Nephron (organoid): ENCODE measurements at regions not wholly inside any gene's neighbourhood (a gene's known extent, or its start where the extent isn't known, plus 50 kb on each side); places are given as distances from the start of the nearest gene placed in this dataset.

ENCODE experiments used
- H3K27ac Mint-ChIP-seq, 3 experiments: 2 replicates each; pipeline ENCODE4 v1.8.0; 2020; ENCODE audit warnings: mixed read lengths in 3 of 3, mild to moderate bottlenecking in 2 of 3, moderate library complexity in 1 of 3
- H3K27me3 Mint-ChIP-seq: 2 replicates; pipeline ENCODE4 v1.8.0; 2021; ENCODE audit warnings: low read depth, mild to moderate bottlenecking, moderate library complexity, mixed read lengths
- H3K36me3 Mint-ChIP-seq: 2 replicates; pipeline ENCODE4 v1.8.0; 2020; ENCODE audit warnings: low read depth, mixed read lengths
- H3K4me1 Mint-ChIP-seq: 2 replicates; pipeline ENCODE4 v1.8.0; 2020; ENCODE audit warnings: mixed read lengths
- H3K4me3 Mint-ChIP-seq, 3 experiments: 2 replicates each; pipeline ENCODE4 v1.8.0; 2020; ENCODE audit warnings: mild to moderate bottlenecking in 3 of 3, mixed read lengths in 3 of 3, moderate library complexity in 2 of 3
- H3K9me3 Mint-ChIP-seq: 2 replicates; pipeline ENCODE4 v1.8.0; 2020; ENCODE audit warnings: mixed read lengths
- TF ChIP-seq, protein P1 (sequence below), 3 experiments: fragments of 200-600 bp; sonication (generic); IDR thresholded peaks; one replicate each; pipeline ENCODE4 v1.5.0; 2021; ENCODE audit warnings: antibody characterized with exemption in 3 of 3; ENCODE audit not compliant: unreplicated experiment in 3 of 3

DNA sequence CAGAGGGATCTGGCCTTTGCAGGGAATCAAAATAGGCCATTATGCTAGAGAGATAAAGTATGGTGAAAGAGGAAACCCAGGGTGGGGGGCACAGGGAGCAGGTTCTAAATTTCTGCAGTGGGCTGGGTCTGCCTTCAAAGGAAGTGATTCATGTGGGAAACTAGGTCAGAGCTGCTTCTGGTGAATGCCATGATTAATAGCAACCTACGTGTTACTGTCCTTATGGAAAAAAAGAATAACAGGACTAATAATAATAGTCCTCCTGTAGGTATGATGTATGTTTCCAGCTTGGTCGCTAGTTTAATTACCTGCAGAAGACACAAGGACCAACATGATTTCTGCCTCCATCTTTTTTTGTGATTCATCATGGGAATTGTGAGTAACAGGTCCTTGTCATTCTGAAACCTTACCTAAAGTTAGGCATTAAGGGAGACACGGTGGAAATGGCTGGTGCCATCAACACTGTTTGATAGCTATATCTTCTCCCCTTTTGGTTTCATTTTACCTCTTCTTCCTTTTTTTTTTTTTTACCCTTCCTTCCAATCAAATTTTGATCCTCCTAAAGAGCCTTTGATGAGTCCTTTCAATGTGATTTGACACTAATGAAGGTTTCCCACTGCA, 180.4 kb downstream of the CPEB2 start:
- Mint-ChIP-seq H3K4me1 (peaks cover 11% of the 10 kb centered on the region), H3K4me3 (no peak overlapping the region), H3K9me3 (no peaks in the 10 kb centered on the region), H3K36me3 (no peaks in the 10 kb centered on the region), H3K27me3 (no peaks in the 10 kb centered on the region), H3K27ac (no peak overlapping the region)
- TF ChIP-seq, protein P1, sequence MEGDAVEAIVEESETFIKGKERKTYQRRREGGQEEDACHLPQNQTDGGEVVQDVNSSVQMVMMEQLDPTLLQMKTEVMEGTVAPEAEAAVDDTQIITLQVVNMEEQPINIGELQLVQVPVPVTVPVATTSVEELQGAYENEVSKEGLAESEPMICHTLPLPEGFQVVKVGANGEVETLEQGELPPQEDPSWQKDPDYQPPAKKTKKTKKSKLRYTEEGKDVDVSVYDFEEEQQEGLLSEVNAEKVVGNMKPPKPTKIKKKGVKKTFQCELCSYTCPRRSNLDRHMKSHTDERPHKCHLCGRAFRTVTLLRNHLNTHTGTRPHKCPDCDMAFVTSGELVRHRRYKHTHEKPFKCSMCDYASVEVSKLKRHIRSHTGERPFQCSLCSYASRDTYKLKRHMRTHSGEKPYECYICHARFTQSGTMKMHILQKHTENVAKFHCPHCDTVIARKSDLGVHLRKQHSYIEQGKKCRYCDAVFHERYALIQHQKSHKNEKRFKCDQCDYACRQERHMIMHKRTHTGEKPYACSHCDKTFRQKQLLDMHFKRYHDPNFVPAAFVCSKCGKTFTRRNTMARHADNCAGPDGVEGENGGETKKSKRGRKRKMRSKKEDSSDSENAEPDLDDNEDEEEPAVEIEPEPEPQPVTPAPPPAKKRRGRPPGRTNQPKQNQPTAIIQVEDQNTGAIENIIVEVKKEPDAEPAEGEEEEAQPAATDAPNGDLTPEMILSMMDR (IDR thresholded peaks at IDR 0.05; ENCODE audit: unreplicated experiment in 3 of 3): no peak

GRCh38 chr4:15186149-15186548, 183.9 kb downstream of the CPEB2 start:
- H3K9me3 Mint-ChIP-seq: no peaks in the 10 kb centered on the region
- H3K4me1 Mint-ChIP-seq: peaks cover 11% of the 10 kb centered on the region
- H3K27me3 Mint-ChIP-seq: peaks cover 1% of the 10 kb centered on the region
- peak overlapping the region in 1 of 3 experiments; percentile 0 for H3K27ac Mint-ChIP-seq
- H3K4me3 Mint-ChIP-seq: no peak overlapping the region
- no peaks in the 10 kb centered on the region for H3K36me3 Mint-ChIP-seq
- TF ChIP-seq, protein P1 (IDR thresholded peaks at IDR 0.05; ENCODE audit: unreplicated experiment in 3 of 3): no peak

GRCh38 chr4:15186806-15187205, 184.5 kb downstream of the CPEB2 start:
- H3K9me3 Mint-ChIP-seq: no peaks in the 10 kb centered on the region
- peaks cover 11% of the 10 kb centered on the region for H3K4me1 Mint-ChIP-seq
- H3K27ac Mint-ChIP-seq: no peak overlapping the region
- TF ChIP-seq, protein P1 (IDR thresholded peaks at IDR 0.05; ENCODE audit: unreplicated experiment in 3 of 3): no peak
- H3K4me3 Mint-ChIP-seq: no peak overlapping the region
- no peaks in the 10 kb centered on the region for H3K36me3 Mint-ChIP-seq
- H3K27me3 Mint-ChIP-seq: peaks cover 8% of the 10 kb centered on the region

GRCh38 chr4:15188605-15189539, 186.6 kb downstream of the CPEB2 start:
- Mint-ChIP-seq H3K27ac (no peak overlapping the region), H3K9me3 (no peaks in the 10 kb centered on the region), H3K4me3 (no peak overlapping the region), H3K4me1 (peaks cover 11% of the 10 kb centered on the region), H3K27me3 (peaks cover 8% of the 10 kb centered on the region), H3K36me3 (no peaks in the 10 kb centered on the region)
- TF ChIP-seq, protein P1 (IDR thresholded peaks at IDR 0.05; ENCODE audit: unreplicated experiment in 3 of 3): no peak

GRCh38 chr4:15194520-15194919, 192.2 kb downstream of the CPEB2 start:
- no peak overlapping the region for H3K27ac Mint-ChIP-seq

More at GRCh38 chr4:15194520-15194919, 192.2 kb downstream of the CPEB2 start:
- H3K36me3 Mint-ChIP-seq: no peaks in the 10 kb centered on the region
- peaks cover 16% of the 10 kb centered on the region for H3K27me3 Mint-ChIP-seq
- H3K9me3 Mint-ChIP-seq: no peaks in the 10 kb centered on the region
- H3K4me3 Mint-ChIP-seq: no peak overlapping the region
- H3K4me1 Mint-ChIP-seq: peaks cover 17% of the 10 kb centered on the region
- TF ChIP-seq, protein P1 (IDR thresholded peaks at IDR 0.05; ENCODE audit: unreplicated experiment in 3 of 3): no peak
